A673 (cell line): ENCODE measurements at regions not wholly inside any gene's neighbourhood (a gene's known extent, or its start where the extent isn't known, plus 50 kb on each side); places are given as distances from the start of the nearest gene placed in this dataset.

Experiments used
- BruUV-seq: library from RNA; stranded (reverse); fragments of 400-500 nt; replicated peaks from 2 replicates; lab custom pipeline; 2021; lab: Mats Ljungman, UMichigan
- CTCF ChIA-PET: fragments of 300-600 bp; sonication (Branson Sonifier 250); formaldehyde crosslinking; loops from one replicate; lab custom pipeline; 2022; ENCODE audit warnings: antibody characterized with exemption; lab: Charles Lee
- POLR2A ChIA-PET: fragments of 300-600 bp; sonication (Branson Sonifier 250); formaldehyde crosslinking; loops from one replicate; lab custom pipeline; 2022; ENCODE audit warnings: antibody characterized with exemption; ENCODE audit not compliant: low non-redundant PET; lab: Charles Lee
- DNase-seq: peaks from one replicate; pipeline ENCODE4 v3.0.0-alpha.2; 2015; ENCODE audit warnings: low spot score
- H3K27ac ChIP-seq: fragments of 200-600 bp; sonication (generic); 2 replicates; pipeline ENCODE4 v1.5.1; 2016; ENCODE audit warnings: mixed run types, low read depth, mild to moderate bottlenecking, mixed read lengths, antibody characterized with exemption, low read length; ENCODE audit not compliant: poor library complexity, severe bottlenecking
- H3K27me3 ChIP-seq: fragments of 200-600 bp; sonication (generic); replicated peaks from 2 replicates; pipeline ENCODE4 v1.6.1; 2017; ENCODE audit warnings: mixed run types, low read depth, mild to moderate bottlenecking, mixed read lengths, antibody characterized with exemption, low read length; ENCODE audit not compliant: insufficient read depth, poor library complexity
- H3K36me3 ChIP-seq: fragments of 200-600 bp; sonication (generic); 2 replicates; pipeline ENCODE4 v1.6.1; 2016; ENCODE audit warnings: mixed run types, mild to moderate bottlenecking, mixed read lengths, antibody characterized with exemption, low read length; ENCODE audit not compliant: insufficient read depth, poor library complexity, severe bottlenecking
- H3K4me1 ChIP-seq: fragments of 200-600 bp; sonication (generic); 2 replicates; pipeline ENCODE4 v1.6.1; 2017; ENCODE audit warnings: mixed run types, mild to moderate bottlenecking, mixed read lengths, antibody characterized with exemption, low read length; ENCODE audit not compliant: insufficient read depth, poor library complexity, severe bottlenecking
- H3K4me3 ChIP-seq: fragments of 200-600 bp; sonication (generic); 2 replicates; pipeline ENCODE4 v1.5.1; 2016; ENCODE audit warnings: low read depth, mixed run types, mild to moderate bottlenecking, mixed read lengths, low read length; ENCODE audit not compliant: poor library complexity, severe bottlenecking
- H3K9me3 ChIP-seq: fragments of 200-600 bp; sonication (generic); 2 replicates; pipeline ENCODE4 v1.6.1; 2016; ENCODE audit warnings: mixed run types, low read depth, mild to moderate bottlenecking, mixed read lengths, antibody characterized with exemption, low read length; ENCODE audit not compliant: poor library complexity, severe bottlenecking
- CTCF ChIP-seq: fragments of 300-800, 200-600 bp; sonication (generic); conservative IDR thresholded peaks from 2 replicates; pipeline ENCODE4 v1.5.1; 2017; ENCODE audit warnings: low read depth, mild to moderate bottlenecking, antibody characterized with exemption, low read length, moderate library complexity, mixed read lengths
- EZH2 ChIP-seq: fragments of 200-600 bp; sonication (generic); IDR thresholded peaks from 2 replicates; pipeline ENCODE4 v1.6.1; 2017; ENCODE audit warnings: borderline replicate concordance, low read depth, mild to moderate bottlenecking, mixed read lengths, antibody characterized with exemption, low read length; ENCODE audit not compliant: poor library complexity, severe bottlenecking
- intact Hi-C: fragments of 100-400 bp; cut with micrococcal nuclease; formaldehyde crosslinking; loops from one replicate; pipeline ENCODE4 v1.10.0; 2022; ENCODE audit not compliant: unreplicated experiment

GRCh38 chr12:115433014-115433634 is 749.1 kb upstream of the TBX3 start:
- Histone ChIP-seq H3K4me1 (no peaks in the 10 kb centered on the region), H3K4me3 (no peak overlapping the region), H3K9me3 (peaks cover 4% of the 10 kb centered on the region), H3K27me3 (no peaks in the 10 kb centered on the region), H3K27ac (no peak overlapping the region), H3K36me3 (no peaks in the 10 kb centered on the region)
- CTCF ChIA-PET: no interaction called here
- intact Hi-C loops: no loop called here
- POLR2A ChIA-PET: no interaction called here
- BruUV-seq: no TSS peak
- TF ChIP-seq CTCF (no peak), EZH2 (no peak)
- no peak for DNase-seq

- BruUV-seq: no TSS peak
- Histone ChIP-seq H3K27ac (no peak overlapping the region), H3K4me1 (no peaks in the 10 kb centered on the region), H3K27me3 (no peaks in the 10 kb centered on the region), H3K4me3 (no peak overlapping the region), H3K9me3 (peaks cover 4% of the 10 kb centered on the region), H3K36me3 (no peaks in the 10 kb centered on the region)
- ChIA-PET CTCF (no interaction called here), POLR2A (no interaction called here)
- TF ChIP-seq CTCF: no peak
- TF ChIP-seq EZH2: no peak
- intact Hi-C loops: no loop called here
- no peak for DNase-seq
Measured at GRCh38 chr12:115430636-115431035, 746.7 kb upstream of the TBX3 start.

GRCh38 chr12:115426732-115427131 is 742.8 kb upstream of the TBX3 start:
- TF ChIP-seq CTCF (no peak), EZH2 (no peak)
- Histone ChIP-seq H3K36me3 (no peaks in the 10 kb centered on the region), H3K4me1 (no peaks in the 10 kb centered on the region), H3K4me3 (no peak overlapping the region), H3K27me3 (no peaks in the 10 kb centered on the region), H3K9me3 (peaks cover 4% of the 10 kb centered on the region), H3K27ac (no peak overlapping the region)
- ChIA-PET CTCF (no interaction called here), POLR2A (no interaction called here)
- no peak for DNase-seq
- intact Hi-C loops: no loop called here
- no TSS peak for BruUV-seq
